Epithelial cell of esophagus (primary cell): ENCODE measurements at regions not wholly inside any gene's neighbourhood (a gene's known extent, or its start where the extent isn't known, plus 50 kb on each side); places are given as distances from the start of the nearest gene placed in this dataset.

ENCODE experiments used
- DNase-seq: peaks from one replicate; pipeline ENCODE4 v3.0.0; 2010; ENCODE audit warnings: low read depth
- H3K4me3 ChIP-seq: 2 replicates; pipeline ENCODE4 v1.5.1; 2011; ENCODE audit warnings: mild to moderate bottlenecking, low read length, control low read depth
- CTCF ChIP-seq: IDR thresholded peaks from 2 replicates; pipeline ENCODE4 v1.5.1; 2011; ENCODE audit warnings: low read depth, mild to moderate bottlenecking, low read length, control low read depth, inconsistent platforms; ENCODE audit not compliant: insufficient read depth; ENCODE audit errors: missing control alignments

DNA sequence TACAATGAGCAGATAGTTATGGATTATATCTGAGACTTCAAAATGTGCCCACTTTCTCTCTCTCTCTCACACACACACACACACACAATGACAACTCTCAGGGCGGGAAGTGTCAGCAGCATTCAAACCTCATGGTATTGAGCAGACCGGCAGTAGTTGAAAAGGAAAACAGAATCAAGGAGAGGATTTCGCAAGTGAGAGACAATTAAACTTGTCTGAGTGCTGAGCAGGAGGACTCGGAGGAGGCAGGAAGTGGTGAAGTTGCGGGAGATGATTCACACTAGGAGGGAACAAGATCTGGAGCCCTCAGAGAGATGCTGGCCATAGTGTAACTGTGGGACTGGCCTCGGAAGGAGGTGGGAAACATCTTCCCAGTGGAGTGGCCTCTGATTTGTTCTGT is 353.1 kb downstream of the EFNB2 start:
- peak; percentile 89 for DNase-seq
- H3K4me3 ChIP-seq: no peak overlapping the region
- TF ChIP-seq CTCF: no peak

DNA sequence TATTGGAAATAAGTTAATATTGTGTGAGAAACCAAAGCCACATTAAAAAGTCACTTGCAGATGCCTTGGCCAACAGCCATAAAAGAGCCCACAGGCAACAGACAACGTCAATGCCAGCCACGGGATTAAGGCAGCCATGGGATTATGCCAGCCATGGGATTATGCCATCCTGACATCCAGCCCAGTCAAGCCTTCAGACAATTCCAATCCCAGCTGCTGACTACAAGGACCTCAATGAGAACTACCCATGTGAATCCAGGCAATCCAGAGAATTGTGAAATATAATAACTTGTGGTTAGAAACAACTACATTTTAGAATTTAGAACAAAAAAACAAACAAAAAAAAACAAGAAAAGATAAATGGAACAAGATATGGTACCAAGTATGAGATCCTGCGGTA is 356.6 kb downstream of the EFNB2 start:
- no peak for DNase-seq
- no peak for TF ChIP-seq CTCF
- H3K4me3 ChIP-seq: no peak overlapping the region

- TF ChIP-seq CTCF: no peak
- no peak for DNase-seq
- no peak overlapping the region for H3K4me3 ChIP-seq
Measured at GRCh38 chr13:106177146-106177545, 358.3 kb downstream of the EFNB2 start.

GRCh38 chr13:106176117-106176516 is 359.3 kb downstream of the EFNB2 start:
- no peak for TF ChIP-seq CTCF
- no peak overlapping the region for H3K4me3 ChIP-seq
- no peak for DNase-seq

- no peak for TF ChIP-seq CTCF
- no peak overlapping the region for H3K4me3 ChIP-seq
- DNase-seq: no peak
Measured at GRCh38 chr13:106173891-106174610, 361.4 kb downstream of the EFNB2 start.

DNA sequence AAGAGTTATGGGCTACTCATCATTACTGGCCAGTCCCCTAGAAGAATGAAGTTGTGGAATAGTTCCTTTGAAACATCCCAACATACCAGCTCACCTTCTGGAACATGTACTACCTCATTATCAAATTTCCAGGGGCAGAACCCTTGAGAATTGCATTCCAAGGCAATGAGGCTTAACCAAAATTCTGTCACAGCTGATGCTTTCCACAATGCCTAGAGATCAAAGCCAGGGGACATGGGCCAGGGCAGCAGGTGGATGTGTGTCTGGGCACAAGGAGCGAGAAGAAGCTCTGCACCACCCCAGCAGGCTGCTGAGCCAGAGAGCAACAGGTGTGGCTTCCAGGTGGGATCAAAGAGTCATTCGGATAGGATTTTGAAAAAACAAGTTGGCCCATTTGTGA is 362.1 kb downstream of the EFNB2 start:
- no peak overlapping the region for H3K4me3 ChIP-seq
- no peak for TF ChIP-seq CTCF
- no peak for DNase-seq
